ENCODE measurements at regions not wholly inside any gene's neighbourhood (a gene's known extent, or its start where the extent isn't known, plus 50 kb on each side); places are given as distances from the start of the nearest gene placed in this dataset.

DNA sequence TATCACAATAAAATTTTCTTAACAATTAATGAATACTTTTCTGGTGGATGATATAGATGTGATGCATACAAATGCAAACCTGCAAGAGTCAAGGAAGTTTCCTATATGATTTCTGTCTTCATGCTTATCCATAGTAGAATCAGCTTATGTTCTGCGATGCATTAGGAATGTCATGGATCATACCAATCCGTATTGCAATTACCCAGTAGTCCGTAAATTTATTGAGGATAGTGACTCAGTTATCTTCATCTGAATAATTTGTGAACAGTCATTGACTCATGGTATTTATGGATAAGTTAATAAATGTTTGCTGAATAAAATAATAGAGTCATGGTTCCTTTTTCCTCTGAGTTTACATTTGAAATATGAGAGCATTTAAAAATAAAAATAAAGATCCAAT, 483.4 kb downstream of the LRFN5 start:
- no peak for TF ChIP-seq EZH2 (IDR thresholded peaks at IDR 0.05; ENCODE audit: borderline replicate concordance, low read depth, low read length, severe bottlenecking)
- TF ChIP-seq POLR2A (IDR thresholded peaks at IDR 0.05; ENCODE audit: low read depth, low read length) = no peak
- TF ChIP-seq GATA2 (IDR thresholded peaks at IDR 0.05; ENCODE audit: insufficient read depth, insufficient read length, low read depth, low read length) = no peak
- TF ChIP-seq, protein P1, sequence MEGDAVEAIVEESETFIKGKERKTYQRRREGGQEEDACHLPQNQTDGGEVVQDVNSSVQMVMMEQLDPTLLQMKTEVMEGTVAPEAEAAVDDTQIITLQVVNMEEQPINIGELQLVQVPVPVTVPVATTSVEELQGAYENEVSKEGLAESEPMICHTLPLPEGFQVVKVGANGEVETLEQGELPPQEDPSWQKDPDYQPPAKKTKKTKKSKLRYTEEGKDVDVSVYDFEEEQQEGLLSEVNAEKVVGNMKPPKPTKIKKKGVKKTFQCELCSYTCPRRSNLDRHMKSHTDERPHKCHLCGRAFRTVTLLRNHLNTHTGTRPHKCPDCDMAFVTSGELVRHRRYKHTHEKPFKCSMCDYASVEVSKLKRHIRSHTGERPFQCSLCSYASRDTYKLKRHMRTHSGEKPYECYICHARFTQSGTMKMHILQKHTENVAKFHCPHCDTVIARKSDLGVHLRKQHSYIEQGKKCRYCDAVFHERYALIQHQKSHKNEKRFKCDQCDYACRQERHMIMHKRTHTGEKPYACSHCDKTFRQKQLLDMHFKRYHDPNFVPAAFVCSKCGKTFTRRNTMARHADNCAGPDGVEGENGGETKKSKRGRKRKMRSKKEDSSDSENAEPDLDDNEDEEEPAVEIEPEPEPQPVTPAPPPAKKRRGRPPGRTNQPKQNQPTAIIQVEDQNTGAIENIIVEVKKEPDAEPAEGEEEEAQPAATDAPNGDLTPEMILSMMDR (IDR thresholded peaks at IDR 0.05; ENCODE audit: extremely low read depth in 1 of 2, insufficient read depth in 1 of 2, low read depth in 1 of 2, low read length in 2 of 2) = no peak
- no peak for TF ChIP-seq MYC (IDR thresholded peaks at IDR 0.05; ENCODE audit: low read depth, low read length)
- TF ChIP-seq, protein P2, sequence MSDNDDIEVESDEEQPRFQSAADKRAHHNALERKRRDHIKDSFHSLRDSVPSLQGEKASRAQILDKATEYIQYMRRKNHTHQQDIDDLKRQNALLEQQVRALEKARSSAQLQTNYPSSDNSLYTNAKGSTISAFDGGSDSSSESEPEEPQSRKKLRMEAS (IDR thresholded peaks at IDR 0.05; ENCODE audit: insufficient read depth, insufficient read length) = no peak
- TF ChIP-seq POLR2AphosphoS5 (IDR thresholded peaks at IDR 0.05; ENCODE audit: insufficient read depth, low read depth, low read length) = no peak
- TF ChIP-seq JUN (IDR thresholded peaks at IDR 0.05; ENCODE audit: borderline replicate concordance, insufficient read depth, insufficient read length, low read depth) = no peak

All from endothelial cell of umbilical vein (primary cell).